Chondrocyte (in vitro differentiated cells): ENCODE measurements at regions not wholly inside any gene's neighbourhood (a gene's known extent, or its start where the extent isn't known, plus 50 kb on each side); places are given as distances from the start of the nearest gene placed in this dataset.
A peak's percentile ranks its signal among the peaks of the same experiment; 100 is the strongest.

Source experiments
- DNase-seq: peaks from one replicate; pipeline ENCODE4 v3.0.0; 2021; ENCODE audit warnings: mixed read lengths, low spot score
- H3K27ac Mint-ChIP-seq: one replicate; pipeline ENCODE4 v1.8.0; 2021; ENCODE audit warnings: mild to moderate bottlenecking, moderate library complexity, mixed read lengths; ENCODE audit not compliant: unreplicated experiment
- H3K27me3 Mint-ChIP-seq: 2 replicates; pipeline ENCODE4 v1.8.0; 2021; ENCODE audit warnings: low read depth, mixed read lengths
- H3K36me3 Mint-ChIP-seq: 2 replicates; pipeline ENCODE4 v1.8.0; 2021; ENCODE audit warnings: low read depth, mixed read lengths
- H3K4me1 Mint-ChIP-seq: 2 replicates; pipeline ENCODE4 v1.8.0; 2021; ENCODE audit warnings: low read depth, mild to moderate bottlenecking, mixed read lengths
- H3K4me3 Mint-ChIP-seq: one replicate; pipeline ENCODE4 v1.8.0; 2021; ENCODE audit warnings: mild to moderate bottlenecking, moderate library complexity, mixed read lengths; ENCODE audit not compliant: unreplicated experiment
- H3K9me3 Mint-ChIP-seq: 2 replicates; pipeline ENCODE4 v1.8.0; 2021; ENCODE audit warnings: low read depth, mixed read lengths
- CTCF ChIP-seq: fragments of 200-600 bp; sonication (generic); IDR thresholded peaks from 2 replicates; pipeline ENCODE4 v1.5.0; 2021; ENCODE audit warnings: antibody characterized with exemption, mild to moderate bottlenecking, moderate library complexity

GRCh38 chr2:128708106-128708816, 389.6 kb upstream of the HS6ST1 start:
- Mint-ChIP-seq H3K36me3 (peaks cover 13% of the 10 kb centered on the region), H3K4me1 (no peaks in the 10 kb centered on the region), H3K9me3 (peaks cover 23% of the 10 kb centered on the region), H3K27me3 (peaks cover 4% of the 10 kb centered on the region), H3K4me3 (no peak overlapping the region), H3K27ac (no peak overlapping the region)
- no peak for TF ChIP-seq CTCF
- DNase-seq = no peak

- TF ChIP-seq CTCF = no peak
- H3K9me3 Mint-ChIP-seq = peaks cover 16% of the 10 kb centered on the region
- H3K4me3 Mint-ChIP-seq = no peak overlapping the region
- H3K27ac Mint-ChIP-seq = no peak overlapping the region
- H3K27me3 Mint-ChIP-seq = peaks cover 4% of the 10 kb centered on the region
- no peak for DNase-seq
- no peaks in the 10 kb centered on the region for H3K4me1 Mint-ChIP-seq
- H3K36me3 Mint-ChIP-seq = peaks cover 10% of the 10 kb centered on the region
Observed at GRCh38 chr2:128710242-128710641, 391.6 kb upstream of the HS6ST1 start.

GRCh38 chr2:128710729-128711128, 392.1 kb upstream of the HS6ST1 start:
- H3K9me3 Mint-ChIP-seq = peaks cover 15% of the 10 kb centered on the region
- TF ChIP-seq CTCF = no peak
- H3K4me1 Mint-ChIP-seq = no peaks in the 10 kb centered on the region
- H3K36me3 Mint-ChIP-seq = peaks cover 10% of the 10 kb centered on the region
- no peak for DNase-seq
- H3K27me3 Mint-ChIP-seq = peaks cover 8% of the 10 kb centered on the region
- no peak overlapping the region for H3K4me3 Mint-ChIP-seq
- H3K27ac Mint-ChIP-seq = no peak overlapping the region

- no peak for TF ChIP-seq CTCF
- no peaks in the 10 kb centered on the region for H3K4me1 Mint-ChIP-seq
- peaks cover 15% of the 10 kb centered on the region for H3K27me3 Mint-ChIP-seq
- H3K9me3 Mint-ChIP-seq = no peaks in the 10 kb centered on the region
- H3K27ac Mint-ChIP-seq = no peak overlapping the region
- H3K4me3 Mint-ChIP-seq = no peak overlapping the region
- H3K36me3 Mint-ChIP-seq = peaks cover 1% of the 10 kb centered on the region
- DNase-seq = no peak
Observed at GRCh38 chr2:128714285-128714684, 395.6 kb upstream of the HS6ST1 start.

- TF ChIP-seq CTCF = peak; percentile 18
- no peak overlapping the region for H3K27ac Mint-ChIP-seq
- DNase-seq = no peak
Observed at GRCh38 chr2:128714851-128715312, 396.2 kb upstream of the HS6ST1 start.

More at GRCh38 chr2:128714851-128715312, 396.2 kb upstream of the HS6ST1 start:
- peaks cover 2% of the 10 kb centered on the region for H3K9me3 Mint-ChIP-seq
- peaks cover 15% of the 10 kb centered on the region for H3K27me3 Mint-ChIP-seq
- H3K4me1 Mint-ChIP-seq = no peaks in the 10 kb centered on the region
- no peaks in the 10 kb centered on the region for H3K36me3 Mint-ChIP-seq
- H3K4me3 Mint-ChIP-seq = no peak overlapping the region
